Erythroblast (primary cell): ENCODE measurements at regions not wholly inside any gene's neighbourhood (a gene's known extent, or its start where the extent isn't known, plus 50 kb on each side); places are given as distances from the start of the nearest gene placed in this dataset.

Source experiments
- GATA1 ChIP-seq: IDR thresholded peaks from 2 replicates; pipeline ENCODE4 v1.6.1; 2011; ENCODE audit warnings: low read depth, mild to moderate bottlenecking, control low read depth, low read length, moderate library complexity
- POLR2A ChIP-seq: IDR thresholded peaks from 2 replicates; pipeline ENCODE4 v1.6.1; 2011; ENCODE audit warnings: mild to moderate bottlenecking, low read length

DNA sequence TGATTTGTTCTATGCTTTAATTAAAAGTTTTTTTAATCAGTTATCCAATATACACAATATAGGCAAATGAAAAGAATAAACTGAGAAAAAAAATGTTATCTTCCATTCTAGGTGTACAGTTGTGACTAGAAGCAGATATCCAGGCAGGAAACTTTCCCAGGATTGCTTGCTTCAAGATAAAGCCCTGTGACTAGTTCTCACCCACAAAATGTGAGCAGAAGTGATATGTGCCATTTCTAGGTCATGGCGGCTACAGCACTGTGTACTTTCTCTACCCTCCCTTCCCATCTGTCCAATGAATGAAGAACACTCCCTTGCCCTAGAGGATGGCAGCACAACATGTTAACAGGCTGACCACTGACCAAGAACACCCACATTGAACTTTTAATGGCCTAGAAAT lies 110.5 kb upstream of the STT3B start:
- TF ChIP-seq POLR2A (no peak), GATA1 (no peak)
